ENCODE measurements at regions not wholly inside any gene's neighbourhood (a gene's known extent, or its start where the extent isn't known, plus 50 kb on each side); places are given as distances from the start of the nearest gene placed in this dataset.
"Not testable (repeated sequence)": the region's sequence is repeated elsewhere in the genome, so short reads cannot be mapped to it uniquely, and the experiment has no call there.

- Mint-ChIP-seq H3K9me3 (peaks cover 3% of the 10 kb centered on the region), H3K4me3 (no peak overlapping the region), H3K27me3 (peaks cover 39% of the 10 kb centered on the region), H3K27ac (no peak overlapping the region), H3K36me3 (peaks cover 2% of the 10 kb centered on the region), H3K4me1 (no peaks in the 10 kb centered on the region)
- CTCF ChIA-PET = no interaction called here
- no peak for DNase-seq
Measured at GRCh38 chr9:96108691-96109380, 193.1 kb downstream of the HSD17B3 start.

DNA sequence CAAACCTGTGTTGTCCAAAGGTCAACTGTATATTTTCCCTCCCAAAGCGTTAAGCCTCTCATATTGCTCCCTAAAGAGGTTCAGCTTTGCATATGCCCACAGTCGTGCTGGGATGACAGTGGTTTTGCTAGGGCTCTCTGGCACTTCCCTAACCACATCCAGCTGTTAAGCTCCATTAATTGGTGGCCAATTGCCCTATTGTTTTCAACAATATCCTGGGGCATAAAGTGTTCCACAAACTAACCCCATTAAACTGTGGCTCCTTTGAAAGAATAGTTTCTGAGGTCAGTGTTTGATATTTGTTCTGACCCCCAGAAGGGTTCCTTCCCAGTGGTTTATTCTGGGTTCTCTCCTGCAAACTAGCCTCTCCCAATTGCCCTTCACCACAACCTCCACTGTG is 194.5 kb downstream of the HSD17B3 start:
- Mint-ChIP-seq H3K4me3 (no peak overlapping the region), H3K9me3 (peaks cover 3% of the 10 kb centered on the region), H3K4me1 (no peaks in the 10 kb centered on the region), H3K36me3 (peaks cover 2% of the 10 kb centered on the region), H3K27me3 (peaks cover 34% of the 10 kb centered on the region), H3K27ac (no peak overlapping the region)
- DNase-seq = no peak
- CTCF ChIA-PET = no interaction called here

DNA sequence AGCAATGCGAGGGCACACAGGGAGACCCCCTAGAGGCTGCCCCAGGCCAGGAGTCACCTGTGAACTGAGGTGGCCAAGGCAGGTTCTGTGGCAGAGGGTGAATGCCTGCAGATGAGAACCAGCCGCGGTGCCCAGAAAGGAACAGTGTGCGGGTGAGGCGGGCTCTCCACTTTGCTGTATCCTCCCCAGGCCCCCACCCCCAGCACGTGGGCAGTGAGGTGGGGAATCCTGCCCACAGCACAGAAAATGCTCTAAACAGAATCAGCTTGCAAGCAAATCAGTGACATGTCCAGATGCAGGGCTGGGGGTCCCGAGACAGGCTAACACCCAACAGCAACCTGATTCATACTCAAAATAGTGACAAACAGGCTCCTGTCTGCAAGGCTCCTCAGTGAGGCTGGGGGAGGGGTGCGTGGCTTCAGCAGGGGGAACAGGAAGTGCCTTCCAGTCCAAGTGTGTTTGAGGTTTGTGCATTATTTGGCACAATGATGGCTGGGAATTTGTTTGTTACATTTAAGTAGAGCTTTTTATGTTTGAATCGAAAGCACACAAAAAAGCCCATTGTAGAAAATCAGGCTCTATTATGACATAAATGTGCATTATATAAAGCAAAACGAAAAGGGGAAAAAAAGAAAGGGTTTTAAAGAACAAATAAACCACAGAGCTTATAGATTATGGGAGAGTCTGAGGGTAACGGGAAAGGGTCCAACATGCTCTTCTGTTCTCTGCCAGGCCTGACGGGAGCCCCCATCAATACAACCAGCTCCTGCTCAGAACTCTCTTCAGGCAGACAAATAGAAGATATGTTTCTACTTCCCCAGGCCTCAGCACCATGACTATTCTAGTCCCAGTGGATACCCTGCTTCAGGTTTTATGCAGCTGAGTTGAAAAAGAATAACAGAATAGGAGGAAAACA is 201.3 kb downstream of the HSD17B3 start:
- peaks cover 3% of the 10 kb centered on the region for H3K27me3 Mint-ChIP-seq
- H3K4me3 Mint-ChIP-seq = no peak overlapping the region
- H3K9me3 Mint-ChIP-seq = peaks cover 5% of the 10 kb centered on the region
- H3K27ac Mint-ChIP-seq = no peak overlapping the region
- H3K36me3 Mint-ChIP-seq = no peaks in the 10 kb centered on the region
- DNase-seq = no peak
- CTCF ChIA-PET = interaction anchor here (1.3 kb wide), 1 partner anchor 76 kb away, joined by 3 read pairs; no protein-coding TSS in a partner anchor
- H3K4me1 Mint-ChIP-seq = peaks cover 2% of the 10 kb centered on the region

GRCh38 chr9:96090630-96091029 is 211.3 kb downstream of the HSD17B3 start:
- H3K27me3 Mint-ChIP-seq = peaks cover 22% of the 10 kb centered on the region
- H3K4me1 Mint-ChIP-seq, DNase-seq, H3K36me3 Mint-ChIP-seq, H3K27ac Mint-ChIP-seq, CTCF ChIA-PET, H3K4me3 Mint-ChIP-seq: not testable (repeated sequence)
- peaks cover 12% of the 10 kb centered on the region for H3K9me3 Mint-ChIP-seq

DNA sequence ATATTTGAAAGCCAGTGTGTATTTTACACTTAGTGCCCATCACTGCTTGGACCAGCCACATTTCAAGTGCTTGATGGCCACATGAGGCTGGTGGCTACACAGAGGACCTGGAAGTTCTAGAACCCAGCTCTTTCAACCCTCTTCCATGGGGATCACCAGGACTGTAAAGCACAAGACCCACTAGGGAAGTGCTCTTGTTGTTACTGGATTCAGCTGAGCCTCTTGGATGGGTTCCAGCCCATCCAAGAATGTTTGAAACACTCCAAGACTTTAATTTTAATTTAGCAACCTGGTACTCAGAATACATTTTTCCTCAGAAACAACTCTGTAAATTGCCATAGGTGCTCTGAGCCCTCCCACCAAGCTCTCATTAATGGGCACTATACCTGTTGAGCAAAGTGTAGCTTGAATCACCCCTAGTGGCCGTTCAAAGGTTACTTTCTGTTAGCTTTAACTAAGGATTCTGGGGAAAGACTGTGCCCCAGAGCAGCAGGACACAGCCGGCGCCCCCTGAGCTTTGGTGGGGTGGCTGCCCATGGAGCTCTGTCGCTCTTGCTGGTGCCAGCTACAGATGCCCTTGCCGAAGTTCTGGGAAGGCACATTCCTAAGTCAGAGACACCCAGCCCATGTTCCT is 212.4 kb downstream of the HSD17B3 start:
- Mint-ChIP-seq H3K4me1 (no peaks in the 10 kb centered on the region), H3K36me3 (no peaks in the 10 kb centered on the region), H3K27me3 (peaks cover 25% of the 10 kb centered on the region), H3K4me3 (no peak overlapping the region), H3K9me3 (peaks cover 4% of the 10 kb centered on the region), H3K27ac (no peak overlapping the region)
- no peak for DNase-seq
- CTCF ChIA-PET = no interaction called here

- peaks cover 4% of the 10 kb centered on the region for H3K9me3 Mint-ChIP-seq
- no peaks in the 10 kb centered on the region for H3K4me1 Mint-ChIP-seq
- CTCF ChIA-PET = no interaction called here
- H3K27me3 Mint-ChIP-seq = peaks cover 25% of the 10 kb centered on the region
- no peak for DNase-seq
- no peak overlapping the region for H3K4me3 Mint-ChIP-seq
- no peak overlapping the region for H3K27ac Mint-ChIP-seq
- H3K36me3 Mint-ChIP-seq = no peaks in the 10 kb centered on the region
Measured at GRCh38 chr9:96088510-96088909, 213.0 kb downstream of the ERCC6L2 start.

- CTCF ChIA-PET = no interaction called here
- DNase-seq = no peak
- Mint-ChIP-seq H3K36me3 (no peaks in the 10 kb centered on the region), H3K4me3 (no peak overlapping the region), H3K4me1 (no peaks in the 10 kb centered on the region), H3K27ac (no peak overlapping the region), H3K27me3 (peaks cover 25% of the 10 kb centered on the region), H3K9me3 (peaks cover 4% of the 10 kb centered on the region)
Measured at GRCh38 chr9:96087669-96088299, 212.3 kb downstream of the ERCC6L2 start.

- Mint-ChIP-seq H3K4me3 (no peak overlapping the region), H3K27ac (no peak overlapping the region)
Measured at GRCh38 chr9:96086936-96087571, 211.6 kb downstream of the ERCC6L2 start.

DNA sequence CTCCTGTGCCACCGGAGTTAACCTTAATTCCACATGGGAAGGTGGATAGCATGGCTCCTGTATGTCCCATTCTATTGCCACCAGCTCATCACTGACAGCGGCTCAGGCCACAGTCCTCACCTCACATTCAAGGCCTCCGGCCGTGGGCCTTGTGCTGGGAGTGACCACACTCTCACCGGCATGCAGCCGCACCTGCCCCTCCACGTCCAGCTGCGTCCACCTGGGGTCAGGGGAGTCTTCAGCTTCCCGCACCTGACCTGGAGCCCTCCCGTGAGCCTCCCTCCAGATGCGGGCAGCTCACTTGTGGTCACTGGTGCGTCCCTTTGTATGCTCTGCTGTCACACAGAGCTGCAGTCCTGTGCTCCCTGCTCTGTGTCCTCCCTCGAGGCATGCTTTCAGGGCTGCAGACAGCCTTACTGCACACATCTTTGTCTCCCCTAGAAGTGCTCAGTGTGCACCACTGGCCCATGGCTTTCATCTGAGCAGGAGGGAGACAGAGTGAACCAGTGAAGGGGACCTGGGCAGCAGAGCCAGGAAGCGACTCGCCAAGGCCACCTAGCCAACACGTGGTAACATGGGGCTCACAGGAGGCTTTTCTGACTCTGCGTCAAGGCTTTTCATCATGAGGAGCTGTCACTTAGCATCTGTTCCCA is 210.1 kb downstream of the ERCC6L2 start:
- Mint-ChIP-seq H3K36me3 (no peaks in the 10 kb centered on the region), H3K27ac (no peak overlapping the region), H3K9me3 (peaks cover 3% of the 10 kb centered on the region), H3K27me3 (peaks cover 26% of the 10 kb centered on the region), H3K4me3 (no peak overlapping the region), H3K4me1 (no peaks in the 10 kb centered on the region)
- no peak for DNase-seq
- CTCF ChIA-PET = no interaction called here

More at GRCh38 chr9:96086936-96087571, 211.6 kb downstream of the ERCC6L2 start:
- CTCF ChIA-PET = no interaction called here
- no peak for DNase-seq
- Mint-ChIP-seq H3K4me1 (no peaks in the 10 kb centered on the region), H3K27me3 (peaks cover 25% of the 10 kb centered on the region), H3K36me3 (no peaks in the 10 kb centered on the region), H3K9me3 (peaks cover 4% of the 10 kb centered on the region)

DNA sequence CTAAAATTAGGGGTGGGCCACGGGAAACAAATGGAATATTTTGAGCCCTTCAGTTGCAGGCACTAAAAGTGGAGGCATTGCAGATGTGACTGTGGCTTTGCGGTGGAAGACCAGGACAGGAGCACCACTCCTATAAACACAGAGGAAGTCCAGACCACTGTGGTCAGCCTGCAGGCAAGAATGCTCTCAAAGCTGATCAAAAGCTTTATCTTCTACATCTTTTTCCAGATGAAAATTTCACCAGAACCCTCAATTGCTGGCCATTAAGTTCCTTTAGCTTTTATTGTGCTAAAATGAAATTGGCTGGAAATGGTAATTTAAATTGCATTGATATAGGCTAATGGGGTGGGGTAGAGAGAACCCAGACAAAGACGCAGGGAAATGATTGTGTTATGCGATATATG is 208.8 kb downstream of the ERCC6L2 start:
- CTCF ChIA-PET = no interaction called here
- no peaks in the 10 kb centered on the region for H3K4me1 Mint-ChIP-seq

GRCh38 chr9:96082516-96083232 is 207.2 kb downstream of the ERCC6L2 start:
- no peaks in the 10 kb centered on the region for H3K4me1 Mint-ChIP-seq

More for the DNA sequence above, 208.8 kb downstream of the ERCC6L2 start:
- no peak overlapping the region for H3K4me3 Mint-ChIP-seq
- no peaks in the 10 kb centered on the region for H3K9me3 Mint-ChIP-seq
- no peak for DNase-seq
- H3K36me3 Mint-ChIP-seq = no peaks in the 10 kb centered on the region
- no peak overlapping the region for H3K27ac Mint-ChIP-seq
- peaks cover 28% of the 10 kb centered on the region for H3K27me3 Mint-ChIP-seq

DNA sequence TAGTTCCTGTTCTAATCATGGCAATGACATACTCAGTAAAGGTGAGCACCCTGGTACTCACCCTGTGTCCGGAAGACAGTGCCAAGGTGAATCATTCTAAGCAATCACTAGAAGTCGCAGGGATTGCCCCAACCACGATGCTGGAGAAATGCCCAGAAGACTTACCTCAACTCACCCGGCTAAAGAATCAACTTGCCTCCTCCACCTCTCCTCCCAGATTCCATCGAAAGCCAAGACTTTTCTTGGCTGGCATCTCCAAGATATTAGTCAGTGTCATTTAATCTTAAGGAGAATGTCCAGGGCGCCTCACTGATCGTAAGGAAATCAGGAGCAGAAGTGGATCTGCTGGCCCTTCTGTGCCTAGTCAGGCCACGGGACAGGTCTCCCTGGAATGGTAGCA is 204.9 kb downstream of the ERCC6L2 start:
- CTCF ChIA-PET = no interaction called here
- peaks cover 10% of the 10 kb centered on the region for H3K27me3 Mint-ChIP-seq
- no peak overlapping the region for H3K4me3 Mint-ChIP-seq
- H3K36me3 Mint-ChIP-seq = no peaks in the 10 kb centered on the region
- H3K27ac Mint-ChIP-seq = no peak overlapping the region
- no peak for DNase-seq
- H3K9me3 Mint-ChIP-seq = no peaks in the 10 kb centered on the region
- H3K4me1 Mint-ChIP-seq = no peaks in the 10 kb centered on the region

More at GRCh38 chr9:96082516-96083232, 207.2 kb downstream of the ERCC6L2 start:
- CTCF ChIA-PET = no interaction called here
- no peak for DNase-seq
- H3K36me3 Mint-ChIP-seq = no peaks in the 10 kb centered on the region
- no peaks in the 10 kb centered on the region for H3K9me3 Mint-ChIP-seq
- peaks cover 25% of the 10 kb centered on the region for H3K27me3 Mint-ChIP-seq
- no peak overlapping the region for H3K4me3 Mint-ChIP-seq
- no peak overlapping the region for H3K27ac Mint-ChIP-seq

DNA sequence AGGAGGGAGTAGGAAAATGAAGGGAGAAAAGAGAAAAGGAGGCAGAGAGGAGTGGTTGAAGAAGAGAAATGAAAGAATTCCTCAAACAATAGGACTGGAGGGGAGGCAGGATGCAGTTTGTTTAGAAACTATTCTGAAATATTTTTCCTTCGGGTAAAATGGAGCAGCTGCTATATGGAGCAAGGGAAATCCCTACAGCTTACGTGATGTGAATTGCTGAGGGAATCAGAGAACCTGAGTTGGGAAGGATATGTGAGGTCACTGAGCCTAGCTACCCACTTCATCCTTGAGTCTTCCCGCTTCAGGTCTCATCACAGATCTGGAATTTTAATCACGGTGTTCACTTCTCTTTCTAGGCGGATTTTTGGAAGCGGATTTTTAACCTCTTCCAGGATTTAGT is 204.3 kb downstream of the ERCC6L2 start:
- CTCF ChIA-PET = no interaction called here
- Mint-ChIP-seq H3K27me3 (peaks cover 10% of the 10 kb centered on the region), H3K9me3 (no peaks in the 10 kb centered on the region), H3K4me1 (no peaks in the 10 kb centered on the region), H3K36me3 (no peaks in the 10 kb centered on the region), H3K4me3 (no peak overlapping the region), H3K27ac (no peak overlapping the region)
- no peak for DNase-seq
